ENCODE measurements at regions not wholly inside any gene's neighbourhood (a gene's known extent, or its start where the extent isn't known, plus 50 kb on each side); places are given as distances from the start of the nearest gene placed in this dataset.

- DNase-seq (ENCODE audit: low read depth in 1 of 2, low spot score in 1 of 2) = no peak
- in situ Hi-C loops (cut with HindIII; ENCODE audit: low pct_unique_long_range_greater_than_20kb, low sequenced_read_pairs) = no loop called here
- no peak for TF ChIP-seq JUND (IDR thresholded peaks at IDR 0.05; ENCODE audit: low read depth)
These were observed 512.2 kb upstream of the MARCKS start for GRCh38 chr6:113344969-113345368.

- no peak for TF ChIP-seq JUND (IDR thresholded peaks at IDR 0.05; ENCODE audit: low read depth)
- in situ Hi-C loops (cut with HindIII; ENCODE audit: low pct_unique_long_range_greater_than_20kb, low sequenced_read_pairs) = no loop called here
- DNase-seq (ENCODE audit: low read depth in 1 of 2, low spot score in 1 of 2) = no peak
These were observed 509.7 kb upstream of the MARCKS start for GRCh38 chr6:113347436-113347835.

- no peak for TF ChIP-seq JUND (IDR thresholded peaks at IDR 0.05; ENCODE audit: low read depth)
- no peak for DNase-seq (ENCODE audit: low read depth in 1 of 2, low spot score in 1 of 2)
- in situ Hi-C loops (cut with HindIII; ENCODE audit: low pct_unique_long_range_greater_than_20kb, low sequenced_read_pairs) = no loop called here
These were observed 506.7 kb upstream of the MARCKS start for GRCh38 chr6:113350461-113350860.

- DNase-seq (ENCODE audit: low read depth in 1 of 2, low spot score in 1 of 2) = no peak
- TF ChIP-seq JUND (IDR thresholded peaks at IDR 0.05; ENCODE audit: low read depth) = no peak
- in situ Hi-C loops (cut with HindIII; ENCODE audit: low pct_unique_long_range_greater_than_20kb, low sequenced_read_pairs) = no loop called here
These were observed 505.8 kb upstream of the MARCKS start for GRCh38 chr6:113351173-113351834.

GRCh38 chr6:113352029-113352801 is 504.9 kb upstream of the MARCKS start:
- no peak for DNase-seq (ENCODE audit: low read depth in 1 of 2, low spot score in 1 of 2)
- TF ChIP-seq JUND (IDR thresholded peaks at IDR 0.05; ENCODE audit: low read depth) = no peak
- in situ Hi-C loops (cut with HindIII; ENCODE audit: low pct_unique_long_range_greater_than_20kb, low sequenced_read_pairs) = no loop called here

- in situ Hi-C loops (cut with HindIII; ENCODE audit: low pct_unique_long_range_greater_than_20kb, low sequenced_read_pairs) = no loop called here
- TF ChIP-seq JUND (IDR thresholded peaks at IDR 0.05; ENCODE audit: low read depth) = no peak
- no peak for DNase-seq (ENCODE audit: low read depth in 1 of 2, low spot score in 1 of 2)
These were observed 504.3 kb upstream of the MARCKS start for GRCh38 chr6:113352831-113353230.

DNA sequence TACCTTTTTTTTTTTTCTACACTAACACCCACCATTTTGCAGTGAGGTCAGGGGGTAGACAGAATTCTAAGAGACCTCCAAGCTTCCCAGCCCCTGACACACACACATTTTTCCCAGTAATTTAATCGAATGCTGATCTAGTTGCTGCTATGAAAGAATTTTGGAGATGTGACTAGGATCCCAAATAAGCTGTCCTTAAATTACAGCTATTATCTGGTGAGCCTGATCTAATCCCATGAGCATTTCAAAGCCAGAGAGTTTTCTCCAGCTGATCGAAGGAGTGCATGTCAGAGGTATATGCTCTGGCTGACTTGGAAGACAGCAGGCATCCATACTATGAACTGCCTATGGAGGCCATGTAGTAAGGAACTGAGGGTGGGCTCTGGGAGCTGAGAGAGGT is 503.8 kb upstream of the MARCKS start:
- DNase-seq (ENCODE audit: low read depth in 1 of 2, low spot score in 1 of 2) = no peak
- no peak for TF ChIP-seq JUND (IDR thresholded peaks at IDR 0.05; ENCODE audit: low read depth)
- in situ Hi-C loops (cut with HindIII; ENCODE audit: low pct_unique_long_range_greater_than_20kb, low sequenced_read_pairs) = no loop called here

GRCh38 chr6:113354204-113354895 is 502.8 kb upstream of the MARCKS start:
- DNase-seq (ENCODE audit: low read depth in 1 of 2, low spot score in 1 of 2) = no peak
- TF ChIP-seq JUND (IDR thresholded peaks at IDR 0.05; ENCODE audit: low read depth) = no peak
- in situ Hi-C loops (cut with HindIII; ENCODE audit: low pct_unique_long_range_greater_than_20kb, low sequenced_read_pairs) = no loop called here

GRCh38 chr6:113356139-113356538 is 501.0 kb upstream of the MARCKS start:
- TF ChIP-seq JUND (IDR thresholded peaks at IDR 0.05; ENCODE audit: low read depth) = no peak
- in situ Hi-C loops (cut with HindIII; ENCODE audit: low pct_unique_long_range_greater_than_20kb, low sequenced_read_pairs) = no loop called here
- no peak for DNase-seq (ENCODE audit: low read depth in 1 of 2, low spot score in 1 of 2)

GRCh38 chr6:113357041-113357440 is 500.1 kb upstream of the MARCKS start:
- in situ Hi-C loops (cut with HindIII; ENCODE audit: low pct_unique_long_range_greater_than_20kb, low sequenced_read_pairs) = no loop called here
- DNase-seq (ENCODE audit: low read depth in 1 of 2, low spot score in 1 of 2) = no peak
- TF ChIP-seq JUND (IDR thresholded peaks at IDR 0.05; ENCODE audit: low read depth) = no peak

DNA sequence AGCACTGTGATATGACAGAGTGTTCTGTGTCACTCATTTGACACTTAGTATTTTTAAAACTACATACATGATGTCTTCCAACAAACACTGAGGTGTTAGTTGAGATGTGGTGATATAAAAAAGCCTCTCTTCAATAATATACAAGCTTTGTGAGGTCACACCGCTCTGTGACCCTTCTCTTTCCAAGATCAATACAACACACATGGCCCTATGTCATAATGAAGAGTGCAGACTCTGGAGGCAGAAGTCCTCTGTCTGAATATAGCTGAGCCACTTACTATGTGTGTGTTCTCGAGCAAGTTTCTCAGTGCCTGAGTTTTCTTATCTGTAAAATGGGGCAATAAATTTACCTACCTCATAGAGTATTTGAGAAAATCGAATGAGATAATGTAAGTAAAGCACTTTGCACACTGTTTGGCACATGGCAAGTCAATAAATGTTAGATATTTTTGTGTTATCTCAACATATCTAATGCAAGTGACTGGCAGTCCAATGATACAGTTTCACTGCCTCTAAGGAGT is 499.0 kb upstream of the MARCKS start:
- no peak for DNase-seq (ENCODE audit: low read depth in 1 of 2, low spot score in 1 of 2)
- in situ Hi-C loops (cut with HindIII; ENCODE audit: low pct_unique_long_range_greater_than_20kb, low sequenced_read_pairs) = no loop called here
- no peak for TF ChIP-seq JUND (IDR thresholded peaks at IDR 0.05; ENCODE audit: low read depth)

DNA sequence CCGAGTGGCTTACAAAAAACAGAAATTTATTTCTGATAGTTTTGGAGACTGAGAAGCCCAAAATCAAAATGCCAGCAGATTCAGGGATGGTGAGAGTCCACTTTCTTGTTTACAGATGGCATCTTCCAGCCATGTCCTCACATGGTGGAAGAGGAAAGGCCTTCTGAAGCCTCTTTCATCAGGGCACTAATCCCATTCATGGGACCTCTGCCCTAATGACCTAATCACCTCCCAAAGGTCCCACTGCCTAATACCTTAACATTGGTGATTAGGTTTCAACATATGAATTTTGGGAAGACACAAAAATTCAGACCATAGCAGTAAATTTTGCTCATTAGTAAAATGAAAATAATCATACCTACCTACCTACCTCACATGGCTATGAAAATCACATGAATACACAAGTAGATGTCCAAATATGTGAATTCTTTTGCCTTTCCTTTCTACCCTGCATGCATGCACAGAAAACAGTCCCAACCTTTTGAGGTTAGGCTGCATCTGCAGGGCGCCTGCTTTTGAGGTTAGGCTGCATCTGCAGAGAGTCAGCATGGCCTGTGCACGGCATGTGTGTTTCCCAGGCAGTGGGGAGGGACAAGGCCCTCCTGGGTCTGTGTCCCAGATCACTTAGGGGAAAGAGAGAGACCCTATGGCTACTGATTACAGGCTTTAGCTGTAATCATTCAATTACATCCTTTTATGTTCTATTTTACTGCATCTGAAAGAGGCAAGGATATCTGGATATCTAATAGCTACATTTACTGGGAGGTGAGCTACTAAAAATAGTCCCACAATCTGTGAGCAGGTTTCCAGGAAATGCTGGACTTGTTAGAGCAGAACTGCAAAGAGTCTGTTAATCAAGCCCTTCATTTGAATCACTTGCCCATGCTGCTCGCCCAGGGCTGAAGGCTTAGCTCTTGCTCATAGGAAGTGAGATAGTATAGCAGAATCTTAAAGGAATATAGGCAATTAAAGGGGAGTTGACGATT is 497.7 kb upstream of the MARCKS start:
- no peak for TF ChIP-seq JUND (IDR thresholded peaks at IDR 0.05; ENCODE audit: low read depth)
- in situ Hi-C loops (cut with HindIII; ENCODE audit: low pct_unique_long_range_greater_than_20kb, low sequenced_read_pairs) = no loop called here
- no peak for DNase-seq (ENCODE audit: low read depth in 1 of 2, low spot score in 1 of 2)
